OCI-LY3 (cell line): ENCODE measurements at regions not wholly inside any gene's neighbourhood (a gene's known extent, or its start where the extent isn't known, plus 50 kb on each side); places are given as distances from the start of the nearest gene placed in this dataset.

Experiments used
- CTCF ChIP-seq: fragments of 200-600, 300-600 bp; sonication (generic); IDR thresholded peaks from 2 replicates; pipeline ENCODE4 v1.5.1; 2014; ENCODE audit warnings: antibody characterized with exemption, low read length, low read depth
- EZH2phosphoT487 ChIP-seq: fragments of 200-600 bp; shearing (Covaris generic); IDR thresholded peaks from 2 replicates; pipeline ENCODE4 v1.6.1; 2018; ENCODE audit warnings: antibody characterized with exemption, mixed run types, low read depth

- no peak for TF ChIP-seq CTCF
- TF ChIP-seq EZH2phosphoT487: no peak
Measured at GRCh38 chr12:102631274-102631673, 150.9 kb upstream of the IGF1 start.
